ENCODE measurements at regions not wholly inside any gene's neighbourhood (a gene's known extent, or its start where the extent isn't known, plus 50 kb on each side); places are given as distances from the start of the nearest gene placed in this dataset.

GRCh38 chr4:174427571-174428140 lies 94.6 kb downstream of the HPGD start:
- TF ChIP-seq TAF1 (IDR thresholded peaks at IDR 0.05; ENCODE audit: low read depth) (no peak), CEBPB (IDR thresholded peaks at IDR 0.05) (no peak), CREB1 (IDR thresholded peaks at IDR 0.05; ENCODE audit: low read depth) (no peak), TEAD4 (IDR thresholded peaks at IDR 0.05) (no peak), REST (IDR thresholded peaks at IDR 0.05; ENCODE audit: low read depth) (no peak), ZBTB7A (IDR thresholded peaks at IDR 0.05; ENCODE audit: low read depth) (no peak), NFIC (IDR thresholded peaks at IDR 0.05) (no peak), RAD21 (IDR thresholded peaks at IDR 0.05; ENCODE audit: low read depth) (no peak), FOXM1 (IDR thresholded peaks at IDR 0.05; ENCODE audit: borderline replicate concordance, low read depth) (no peak), TCF12 (IDR thresholded peaks at IDR 0.05; ENCODE audit: low read depth) (no peak), YY1 (IDR thresholded peaks at IDR 0.05; ENCODE audit: low read depth) (no peak), EGR1 (IDR thresholded peaks at IDR 0.05) (no peak), EP300 (IDR thresholded peaks at IDR 0.05; ENCODE audit: borderline replicate concordance) (no peak)
- TF ChIP-seq, protein P1, sequence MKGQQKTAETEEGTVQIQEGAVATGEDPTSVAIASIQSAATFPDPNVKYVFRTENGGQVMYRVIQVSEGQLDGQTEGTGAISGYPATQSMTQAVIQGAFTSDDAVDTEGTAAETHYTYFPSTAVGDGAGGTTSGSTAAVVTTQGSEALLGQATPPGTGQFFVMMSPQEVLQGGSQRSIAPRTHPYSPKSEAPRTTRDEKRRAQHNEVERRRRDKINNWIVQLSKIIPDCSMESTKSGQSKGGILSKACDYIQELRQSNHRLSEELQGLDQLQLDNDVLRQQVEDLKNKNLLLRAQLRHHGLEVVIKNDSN (IDR thresholded peaks at IDR 0.05) = no peak
- TF ChIP-seq, protein P2, sequence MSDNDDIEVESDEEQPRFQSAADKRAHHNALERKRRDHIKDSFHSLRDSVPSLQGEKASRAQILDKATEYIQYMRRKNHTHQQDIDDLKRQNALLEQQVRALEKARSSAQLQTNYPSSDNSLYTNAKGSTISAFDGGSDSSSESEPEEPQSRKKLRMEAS (IDR thresholded peaks at IDR 0.05) = no peak

DNA sequence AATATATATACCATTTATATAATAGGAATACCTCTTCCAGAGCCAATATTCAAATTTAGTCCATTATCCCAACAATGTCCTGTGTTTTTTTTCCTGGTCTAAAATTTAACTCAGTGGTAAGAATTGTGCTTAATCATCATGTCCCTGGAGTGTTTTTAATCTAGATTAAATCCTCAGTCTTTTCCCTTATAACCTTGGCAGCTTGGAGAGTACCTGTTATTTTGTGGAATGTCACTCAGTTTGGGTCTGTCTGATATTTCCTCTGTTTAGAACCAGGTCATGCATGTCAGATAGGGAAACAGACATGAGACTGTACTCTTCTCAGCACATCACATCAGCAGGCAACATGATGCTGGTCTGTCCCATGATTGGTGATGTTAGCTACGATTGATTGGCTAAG lies 96.6 kb downstream of the HPGD start:
- no peak for TF ChIP-seq YY1 (IDR thresholded peaks at IDR 0.05; ENCODE audit: low read depth)
- no peak for TF ChIP-seq CREB1 (IDR thresholded peaks at IDR 0.05; ENCODE audit: low read depth)
- no peak for TF ChIP-seq TAF1 (IDR thresholded peaks at IDR 0.05; ENCODE audit: low read depth)
- TF ChIP-seq, protein P2 (IDR thresholded peaks at IDR 0.05) = no peak
- no peak for TF ChIP-seq NFIC (IDR thresholded peaks at IDR 0.05)
- TF ChIP-seq TCF12 (IDR thresholded peaks at IDR 0.05; ENCODE audit: low read depth) = no peak
- no peak for TF ChIP-seq TEAD4 (IDR thresholded peaks at IDR 0.05)
- no peak for TF ChIP-seq CEBPB (IDR thresholded peaks at IDR 0.05)
- TF ChIP-seq ZBTB7A (IDR thresholded peaks at IDR 0.05; ENCODE audit: low read depth) = no peak
- no peak for TF ChIP-seq REST (IDR thresholded peaks at IDR 0.05; ENCODE audit: low read depth)
- no peak for TF ChIP-seq RAD21 (IDR thresholded peaks at IDR 0.05; ENCODE audit: low read depth)
- TF ChIP-seq, protein P1 (IDR thresholded peaks at IDR 0.05) = no peak
- TF ChIP-seq EP300 (IDR thresholded peaks at IDR 0.05; ENCODE audit: borderline replicate concordance) = no peak
- TF ChIP-seq EGR1 (IDR thresholded peaks at IDR 0.05) = no peak
- no peak for TF ChIP-seq FOXM1 (IDR thresholded peaks at IDR 0.05; ENCODE audit: borderline replicate concordance, low read depth)

DNA sequence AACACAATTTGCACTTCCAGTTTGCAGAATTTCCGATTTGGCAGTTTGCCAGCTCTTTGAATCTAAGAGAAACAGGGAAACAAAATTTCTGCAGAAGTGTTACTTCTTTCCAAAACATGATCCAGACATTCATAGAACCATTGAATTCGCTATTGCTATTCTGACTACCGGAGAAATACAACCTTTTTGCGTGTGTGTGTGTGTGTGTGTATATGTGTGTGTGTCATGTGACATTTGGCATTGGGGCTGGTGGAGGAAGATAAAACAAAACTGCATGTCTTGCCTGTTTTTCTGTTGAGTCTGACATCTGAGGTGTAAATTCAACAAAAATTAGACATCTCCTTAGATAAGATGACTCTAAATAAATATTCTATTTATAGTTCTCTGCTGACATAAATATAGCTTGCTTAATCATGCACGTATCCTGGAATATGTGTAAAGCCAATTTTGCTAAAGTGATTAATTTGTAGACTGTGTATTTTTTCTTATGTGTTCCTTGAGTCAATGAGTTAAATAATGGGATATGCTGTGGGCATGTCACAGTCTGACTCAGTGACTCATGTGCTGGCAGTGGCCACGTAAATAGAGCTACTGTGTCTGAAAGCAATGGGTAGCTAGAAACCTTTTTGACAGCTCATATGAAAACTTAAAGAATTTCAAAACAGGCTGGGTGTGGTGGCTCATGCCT lies 98.9 kb downstream of the HPGD start:
- TF ChIP-seq CREB1 (IDR thresholded peaks at IDR 0.05; ENCODE audit: low read depth) (no peak), CEBPB (IDR thresholded peaks at IDR 0.05) (no peak), NFIC (IDR thresholded peaks at IDR 0.05) (peak; percentile 62), REST (IDR thresholded peaks at IDR 0.05; ENCODE audit: low read depth) (no peak)
- TF ChIP-seq, protein P1 (IDR thresholded peaks at IDR 0.05) = peak; percentile 36; the same call in 1 of the 2 replicates

- TF ChIP-seq TCF12 (IDR thresholded peaks at IDR 0.05; ENCODE audit: low read depth) (no peak), TEAD4 (IDR thresholded peaks at IDR 0.05) (no peak), EGR1 (IDR thresholded peaks at IDR 0.05) (no peak), ZBTB7A (IDR thresholded peaks at IDR 0.05; ENCODE audit: low read depth) (no peak), FOXM1 (IDR thresholded peaks at IDR 0.05; ENCODE audit: borderline replicate concordance, low read depth) (no peak), CEBPB (IDR thresholded peaks at IDR 0.05) (no peak), TAF1 (IDR thresholded peaks at IDR 0.05; ENCODE audit: low read depth) (no peak), EP300 (IDR thresholded peaks at IDR 0.05; ENCODE audit: borderline replicate concordance) (no peak), REST (IDR thresholded peaks at IDR 0.05; ENCODE audit: low read depth) (no peak), RAD21 (IDR thresholded peaks at IDR 0.05; ENCODE audit: low read depth) (no peak), NFIC (IDR thresholded peaks at IDR 0.05) (no peak), YY1 (IDR thresholded peaks at IDR 0.05; ENCODE audit: low read depth) (no peak), CREB1 (IDR thresholded peaks at IDR 0.05; ENCODE audit: low read depth) (no peak)
- TF ChIP-seq, protein P1 (IDR thresholded peaks at IDR 0.05) = no peak
- TF ChIP-seq, protein P2 (IDR thresholded peaks at IDR 0.05) = no peak
Observed at GRCh38 chr4:174422893-174423256, 99.4 kb downstream of the HPGD start.

All from Ishikawa (cell line).